K562 (cell line): ENCODE measurements at regions not wholly inside any gene's neighbourhood (a gene's known extent, or its start where the extent isn't known, plus 50 kb on each side); places are given as distances from the start of the nearest gene placed in this dataset.

Experiments used
- CTCF ChIP-seq, 3 experiments: IDR thresholded peaks in 2 of 3; conservative IDR thresholded peaks in 1 of 3; 2 replicates each; pipeline ENCODE4 v1.5.1; 2011 to 2012; ENCODE audit warnings: low read length in 3 of 3, mild to moderate bottlenecking in 3 of 3, control low read depth in 2 of 3, improper control_type of control experiment in 1 of 3, inconsistent platforms in 1 of 3, low read depth in 1 of 3, mixed read lengths in 1 of 3, moderate library complexity in 1 of 3; ENCODE audit not compliant: insufficient read depth in 2 of 3
- ELF4 ChIP-seq: fragments of 450-650 bp; formaldehyde crosslinking; IDR thresholded peaks from 2 replicates; pipeline ENCODE4 v1.4.0; 2022; ENCODE audit warnings: missing genetic modification characterization

- TF ChIP-seq CTCF (IDR thresholded peaks at IDR 0.05 in 2 of 3, conservative IDR thresholded peaks at IDR 0.05 in 1 of 3; ENCODE audit: insufficient read depth in 2 of 3, low read depth in 1 of 3, low read length in 3 of 3) (no peak), ELF4 (CRISPR knock-in tag) (no peak)
Measured at GRCh38 chrX:94389044-94389443, 715.0 kb downstream of the FAM133A start.
